H1 (cell line): ENCODE measurements at regions not wholly inside any gene's neighbourhood (a gene's known extent, or its start where the extent isn't known, plus 50 kb on each side); places are given as distances from the start of the nearest gene placed in this dataset.

ENCODE experiments used
- CTCF ChIA-PET: fragments of 300-600 bp; sonication (Branson Sonifier 250); formaldehyde crosslinking; loops from one replicate; lab custom pipeline; 2021; ENCODE audit not compliant: partially characterized antibody; lab: Charles Lee
- POLR2A ChIA-PET: fragments of 300-600 bp; sonication (Branson Sonifier 250); formaldehyde crosslinking; loops from one replicate; lab custom pipeline; 2021; ENCODE audit warnings: inconsistent platforms; ENCODE audit not compliant: partially characterized antibody; lab: Charles Lee
- DNase-seq, 2 experiments: peaks; one replicate each; pipeline versions ENCODE4 v3.0.0 to v3.0.0-alpha.2; 2010 to 2022; ENCODE audit warnings: low spot score in 2 of 2, low read depth in 1 of 2, mixed read lengths in 1 of 2
- FAIRE-seq: peaks from 2 replicates; lab custom pipeline; 2011; peaks lifted over from hg19 to GRCh38; lab: Jason Lieb, UNC
- H2AFZ ChIP-seq: 2 replicates; pipeline ENCODE4 v1.8.1; 2012; ENCODE audit warnings: low read length, inconsistent platforms
- H2AK5ac ChIP-seq: 2 replicates; pipeline ENCODE4 v1.6.1; 2013; ENCODE audit warnings: low read depth, low read length
- H2BK120ac ChIP-seq: replicated peaks from 2 replicates; pipeline ENCODE3; 2013; ENCODE audit warnings: low read depth, low read length, inconsistent platforms
- H2BK12ac ChIP-seq: 2 replicates; pipeline ENCODE4 v1.6.1; 2013; ENCODE audit warnings: low read depth, low read length
- H2BK15ac ChIP-seq: 2 replicates; pipeline ENCODE4 v1.6.1; 2013; ENCODE audit warnings: low read length
- H2BK20ac ChIP-seq: 2 replicates; pipeline ENCODE4 v1.6.1; 2013; ENCODE audit warnings: low read length
- H2BK5ac ChIP-seq: 2 replicates; pipeline ENCODE4 v1.6.1; 2013; ENCODE audit warnings: low read depth, low read length
- H3K14ac ChIP-seq: 2 replicates; pipeline ENCODE4 v1.6.1; 2013; ENCODE audit warnings: inconsistent platforms; ENCODE audit not compliant: insufficient read length
- H3K18ac ChIP-seq: 2 replicates; pipeline ENCODE4 v1.6.1; 2013; ENCODE audit warnings: low read length; ENCODE audit errors: extremely low read depth
- H3K23ac ChIP-seq: 2 replicates; pipeline ENCODE4 v1.6.1; 2013; ENCODE audit warnings: inconsistent platforms; ENCODE audit not compliant: insufficient read length
- H3K23me2 ChIP-seq: 2 replicates; pipeline ENCODE4 v1.6.1; 2013; ENCODE audit warnings: low read depth, low read length
- H3K27ac ChIP-seq: 2 replicates; pipeline ENCODE4 v1.6.1; 2011; ENCODE audit warnings: low read depth, low read length, inconsistent platforms
- H3K27me3 ChIP-seq, 4 experiments: replicated peaks in 1 of 4; 1 replicate in 1 of 4; 2 replicates in 3 of 4; pipeline versions ENCODE4 v1.6.1 to v1.8.1; 2011 to 2013; ENCODE audit warnings: low read length in 3 of 4, mild to moderate bottlenecking in 3 of 4, inconsistent platforms in 2 of 4, mixed read lengths in 2 of 4, moderate library complexity in 1 of 4; ENCODE audit not compliant: control insufficient read depth in 3 of 4, insufficient read depth in 3 of 4; ENCODE audit errors: extremely low read depth in 1 of 4
- H3K36me3 ChIP-seq, 4 experiments: 2 replicates each; pipeline versions ENCODE4 v1.6.1 to v1.8.1; 2011 to 2013; ENCODE audit warnings: mild to moderate bottlenecking in 4 of 4, low read length in 3 of 4, moderate library complexity in 2 of 4, control low read depth in 1 of 4, inconsistent platforms in 1 of 4; ENCODE audit not compliant: insufficient read depth in 4 of 4, control insufficient read depth in 2 of 4
- H3K4ac ChIP-seq: replicated peaks from 2 replicates; pipeline ENCODE3; 2013; ENCODE audit warnings: low read length, low read depth, mixed read lengths, inconsistent platforms; ENCODE audit not compliant: insufficient read length
- H3K4me1 ChIP-seq, 4 experiments: replicated peaks in 1 of 4; 1 replicate in 1 of 4; 2 replicates in 3 of 4; pipeline versions ENCODE4 v1.6.1 to v1.8.1; 2011 to 2013; ENCODE audit warnings: low read length in 3 of 4, inconsistent platforms in 2 of 4, mixed read lengths in 1 of 4; ENCODE audit not compliant: insufficient read depth in 4 of 4, control insufficient read depth in 3 of 4
- H3K4me2 ChIP-seq, 2 experiments: 2 replicates each; pipeline versions ENCODE4 v1.6.1 to v1.8.1; 2011 to 2013; ENCODE audit warnings: low read depth in 2 of 2, low read length in 2 of 2, control low read depth in 1 of 2, inconsistent platforms in 1 of 2, mild to moderate bottlenecking in 1 of 2; ENCODE audit not compliant: insufficient read depth in 1 of 2
- H3K4me3 ChIP-seq, 4 experiments: fragments of 200-600, 300-600 bp in 1 of 4; sonication (generic), shearing (Covaris generic), sonication (Bioruptor Twin) in 1 of 4; 2 replicates each; pipeline versions ENCODE4 v1.5.1 to v1.8.1; 2011 to 2016; ENCODE audit warnings: low read length in 4 of 4, low read depth in 3 of 4, control low read depth in 2 of 4, inconsistent platforms in 2 of 4, mild to moderate bottlenecking in 2 of 4, mixed read lengths in 1 of 4, moderate library complexity in 1 of 4; ENCODE audit not compliant: insufficient read depth in 2 of 4; ENCODE audit errors: extremely low read depth in 1 of 4
- H3K56ac ChIP-seq: replicated peaks from 2 replicates; pipeline ENCODE3; 2013; ENCODE audit warnings: low read depth, mild to moderate bottlenecking, mixed read lengths, low read length, inconsistent platforms; ENCODE audit not compliant: insufficient read length
- H3K79me1 ChIP-seq: 2 replicates; pipeline ENCODE4 v1.6.1; 2013; ENCODE audit warnings: low read depth, low read length, control low read depth
- H3K79me2 ChIP-seq, 2 experiments: 2 replicates each; pipeline versions ENCODE4 v1.6.1 to v1.8.1; 2012 to 2013; ENCODE audit warnings: low read length in 2 of 2, mild to moderate bottlenecking in 2 of 2, inconsistent platforms in 1 of 2; ENCODE audit not compliant: insufficient read depth in 2 of 2, control insufficient read depth in 1 of 2
- H3K9ac ChIP-seq, 4 experiments: replicated peaks in 1 of 4; 1 replicate in 1 of 4; 2 replicates in 3 of 4; pipeline versions ENCODE4 v1.6.1 to v1.8.1; 2011 to 2013; ENCODE audit warnings: low read depth in 3 of 4, low read length in 3 of 4, control low read depth in 2 of 4, mild to moderate bottlenecking in 2 of 4, moderate library complexity in 2 of 4, inconsistent platforms in 1 of 4; ENCODE audit errors: extremely low read depth in 1 of 4
- H3K9me3 ChIP-seq, 2 experiments: 2 replicates each; pipeline versions ENCODE4 v1.6.1 to v1.8.1; 2012 to 2013; ENCODE audit warnings: mild to moderate bottlenecking in 2 of 2, moderate library complexity in 2 of 2, control low read depth in 1 of 2, inconsistent platforms in 1 of 2, low read depth in 1 of 2, low read length in 1 of 2, mixed read lengths in 1 of 2; ENCODE audit not compliant: insufficient read depth in 2 of 2
- H4K20me1 ChIP-seq, 2 experiments: replicated peaks in 1 of 2; 2 replicates each; pipeline versions ENCODE3 to v1.8.1; 2011 to 2013; ENCODE audit warnings: inconsistent platforms in 2 of 2, low read length in 2 of 2, mild to moderate bottlenecking in 1 of 2; ENCODE audit not compliant: insufficient read depth in 2 of 2, control insufficient read depth in 1 of 2
- H4K5ac ChIP-seq: 2 replicates; pipeline ENCODE4 v1.6.1; 2013; ENCODE audit warnings: low read length, low read depth, mixed read lengths, inconsistent platforms; ENCODE audit not compliant: insufficient read length
- H4K8ac ChIP-seq: 2 replicates; pipeline ENCODE4 v1.8.0; 2013; ENCODE audit warnings: mild to moderate bottlenecking, moderate library complexity, low read length, inconsistent platforms; ENCODE audit not compliant: insufficient read depth; ENCODE audit errors: extremely low read depth
- H4K91ac ChIP-seq: replicated peaks from 2 replicates; pipeline ENCODE3; 2013; ENCODE audit warnings: low read length, mixed read lengths, inconsistent platforms; ENCODE audit not compliant: insufficient read length
- BACH1 ChIP-seq: IDR thresholded peaks from 2 replicates; pipeline ENCODE4 v1.6.1; 2012; ENCODE audit warnings: low read length, improper control_type of control experiment
- CEBPB ChIP-seq: IDR thresholded peaks from 2 replicates; pipeline ENCODE4 v1.6.1; 2012; ENCODE audit warnings: low read depth, low read length
- CTCF ChIP-seq, 3 experiments: IDR thresholded peaks; 1 replicate in 2 of 3; 2 replicates in 1 of 3; pipeline versions ENCODE4 v1.5.1 to v1.6.1; 2011; ENCODE audit warnings: low read length in 3 of 3, mild to moderate bottlenecking in 3 of 3, inconsistent platforms in 2 of 3, low read depth in 1 of 3, moderate library complexity in 1 of 3; ENCODE audit not compliant: insufficient read depth in 1 of 3; ENCODE audit errors: control extremely low read depth in 1 of 3
- KDM1A ChIP-seq: fragments of 200-600, 300-600 bp; sonication (generic); IDR thresholded peaks from 2 replicates; pipeline ENCODE4 v1.7.1; 2016; ENCODE audit warnings: mild to moderate bottlenecking, low read length, borderline replicate concordance
- MAFK ChIP-seq: IDR thresholded peaks from 2 replicates; pipeline ENCODE4 v1.6.1; 2012; ENCODE audit warnings: low read depth, mild to moderate bottlenecking, improper control_type of control experiment, low read length
- NRF1 ChIP-seq: IDR thresholded peaks from 2 replicates; pipeline ENCODE4 v1.6.1; 2011; ENCODE audit warnings: mild to moderate bottlenecking, low read depth, low read length, improper control_type of control experiment
- RFX5 ChIP-seq: IDR thresholded peaks from 2 replicates; pipeline ENCODE4 v1.6.1; 2011; ENCODE audit warnings: low read depth, low read length, improper control_type of control experiment, borderline replicate concordance
- RNF2 ChIP-seq: fragments of 200-900, 300-1000 bp; sonication (generic); IDR thresholded peaks from 2 replicates; pipeline ENCODE4 v1.7.1; 2016; ENCODE audit warnings: borderline replicate concordance, low read depth, mild to moderate bottlenecking, antibody characterized with exemption, low read length; ENCODE audit not compliant: poor library complexity, severe bottlenecking; ENCODE audit errors: missing control alignments
- RXRA ChIP-seq: IDR thresholded peaks from 2 replicates; pipeline ENCODE4 v1.6.1; 2011; ENCODE audit warnings: low read depth, mild to moderate bottlenecking, low read length, moderate library complexity; ENCODE audit not compliant: insufficient read depth
- SP2 ChIP-seq: IDR thresholded peaks from 2 replicates; pipeline ENCODE4 v1.6.1; 2012; ENCODE audit warnings: mild to moderate bottlenecking, low read length, inconsistent platforms
- TBP ChIP-seq: IDR thresholded peaks from 2 replicates; pipeline ENCODE4 v1.6.1; 2011; ENCODE audit warnings: low read depth, low read length, improper control_type of control experiment
- WGBS, 2 experiments: shearing (Covaris generic) in 1 of 2; methylation state at CpG; one replicate each; pipeline versions ENCODE4 v1.1.6 to v1.1.7; 2013 to 2015; ENCODE audit warnings: low lambda C conversion rate in 2 of 2, mixed read lengths in 2 of 2, inconsistent platforms in 1 of 2, low coverage in 1 of 2, missing lambda C conversion rate in 1 of 2; ENCODE audit not compliant: insufficient replicate concordance in 2 of 2, insufficient coverage in 1 of 2, insufficient read length in 1 of 2; ENCODE audit errors: extremely low coverage in 1 of 2, missing lambda C conversion rate in 1 of 2; 5-methylcytosine and 5-hydroxymethylcytosine counted together

- Histone ChIP-seq H3K23me2 (no peaks in the 10 kb centered on the region), H3K18ac (no peak overlapping the region), H2BK5ac (no peak overlapping the region), H4K91ac (no peak overlapping the region), H3K4ac (no peak overlapping the region), H3K56ac (no peak overlapping the region), H2BK12ac (no peak overlapping the region), H3K79me2 (no peaks in the 10 kb centered on the region), H3K36me3 (no peaks in the 10 kb centered on the region), H4K8ac (no peak overlapping the region), H3K79me1 (no peaks in the 10 kb centered on the region), H2AFZ (no peak overlapping the region), H3K27ac (no peak overlapping the region), H3K9me3 (peaks cover 7 to 10% of the 10 kb centered on the region in 2 experiments; a peak in 3 of 4 replicates), H3K4me2 (no peak overlapping the region), H2BK120ac (no peak overlapping the region), H2BK20ac (no peak overlapping the region), H3K9ac (no peak overlapping the region), H3K4me1 (peaks cover 0 to under 1% (median 0%) of the 10 kb centered on the region in 4 experiments; a peak in 1 of 7 replicates), H3K23ac (no peak overlapping the region), H2BK15ac (no peak overlapping the region), H2AK5ac (no peak overlapping the region), H3K27me3 (no peaks in the 10 kb centered on the region), H4K20me1 (no peaks in the 10 kb centered on the region), H4K5ac (no peak overlapping the region), H3K14ac (no peak overlapping the region), H3K4me3 (no peak overlapping the region)
- ChIA-PET CTCF (no interaction called here), POLR2A (no interaction called here)
- no peak for DNase-seq
- FAIRE-seq = no peak
- 88% methylated on average over 7 of the region's 7 CpGs; no CpG with 5 or more reads in 1 of the 2 experiments for whole genome bisulfite sequencing, 2 experiments
- TF ChIP-seq SP2 (no peak), TBP (no peak), BACH1 (no peak), RFX5 (no peak), RNF2 (no peak), RXRA (no peak), MAFK (no peak), CEBPB (no peak), NRF1 (no peak), CTCF (IDR thresholded peaks at IDR 0.05; ENCODE audit: control extremely low read depth in 1 of 3, insufficient read depth in 1 of 3, low read depth in 1 of 3, low read length in 3 of 3) (no peak), KDM1A (no peak)
Measured at GRCh38 chr3:31432897-31433678, 99.6 kb upstream of the STT3B start.
